IMR-90 (cell line): ENCODE measurements at regions not wholly inside any gene's neighbourhood (a gene's known extent, or its start where the extent isn't known, plus 50 kb on each side); places are given as distances from the start of the nearest gene placed in this dataset.

Experiments used
- ATAC-seq: fragments of 200-7000 bp; cut with Tn5 transposase; 2 replicates; pipeline ENCODE4 v1.9.1; 2020; ENCODE audit warnings: low read depth, mild to moderate bottlenecking, moderate library complexity
- BruUV-seq: library from RNA; stranded (reverse); fragments of 400-500 nt; replicated peaks from 2 replicates; lab custom pipeline; 2021; lab: Mats Ljungman, UMichigan
- CTCF ChIA-PET: fragments of 300-600 bp; formaldehyde crosslinking; extraction: SDS; loops from one replicate; lab custom pipeline; 2021; ENCODE audit warnings: antibody characterized with exemption; lab: Yijun Ruan, JAX
- POLR2A ChIA-PET: fragments of 300-600 bp; sonication (Branson Sonifier 250); formaldehyde crosslinking; loops from one replicate; lab custom pipeline; 2022; ENCODE audit warnings: antibody characterized with exemption; ENCODE audit not compliant: unreplicated experiment; lab: Charles Lee
- DNase-seq: peaks from one replicate; pipeline ENCODE4 v3.0.0; 2013
- H2AFZ ChIP-seq: replicated peaks from 2 replicates; pipeline ENCODE3; 2013; ENCODE audit warnings: low read length, mild to moderate bottlenecking; ENCODE audit not compliant: poor library complexity
- H2AK5ac ChIP-seq: 2 replicates; pipeline ENCODE4 v1.6.1; 2013; ENCODE audit warnings: low read depth, low read length, inconsistent platforms
- H2AK9ac ChIP-seq: replicated peaks from 2 replicates; pipeline ENCODE3; 2013; ENCODE audit warnings: mild to moderate bottlenecking, low read depth, low read length, moderate library complexity; ENCODE audit not compliant: poor library complexity
- H2BK120ac ChIP-seq: 2 replicates; pipeline ENCODE4 v1.6.1; 2013; ENCODE audit warnings: low read depth, low read length, inconsistent platforms
- H2BK15ac ChIP-seq: 3 replicates; pipeline ENCODE4 v1.6.1; 2013; ENCODE audit warnings: low read depth, low read length, inconsistent platforms
- H2BK20ac ChIP-seq: 2 replicates; pipeline ENCODE4 v1.6.1; 2013; ENCODE audit warnings: low read depth, mild to moderate bottlenecking, inconsistent platforms, low read length, moderate library complexity
- H2BK5ac ChIP-seq: 2 replicates; pipeline ENCODE4 v1.6.1; 2013; ENCODE audit warnings: mild to moderate bottlenecking, low read depth, low read length, inconsistent platforms; ENCODE audit not compliant: poor library complexity, severe bottlenecking
- H3K14ac ChIP-seq: replicated peaks from 2 replicates; pipeline ENCODE4 v1.6.1; 2013; ENCODE audit warnings: low read depth, low read length, inconsistent platforms
- H3K18ac ChIP-seq: 2 replicates; pipeline ENCODE4 v1.6.1; 2013; ENCODE audit warnings: low read depth, low read length, control low read depth
- H3K23ac ChIP-seq: 2 replicates; pipeline ENCODE4 v1.6.1; 2013; ENCODE audit warnings: low read depth, low read length, inconsistent platforms
- H3K27ac ChIP-seq: 2 replicates; pipeline ENCODE4 v1.5.1; 2013; ENCODE audit warnings: mild to moderate bottlenecking, control low read depth, low read length; ENCODE audit not compliant: insufficient read depth
- H3K27me3 ChIP-seq: 2 replicates; pipeline ENCODE4 v1.6.1; 2013; ENCODE audit warnings: low read length; ENCODE audit not compliant: control insufficient read depth, insufficient read depth
- H3K36me3 ChIP-seq: 2 replicates; pipeline ENCODE4 v1.6.1; 2013; ENCODE audit warnings: low read length, mixed read lengths; ENCODE audit not compliant: control insufficient read depth, insufficient read depth
- H3K4ac ChIP-seq: 2 replicates; pipeline ENCODE4 v1.6.1; 2013; ENCODE audit warnings: low read depth, low read length, inconsistent platforms
- H3K4me1 ChIP-seq: 2 replicates; pipeline ENCODE4 v1.6.1; 2013; ENCODE audit warnings: low read length, mixed read lengths; ENCODE audit not compliant: control insufficient read depth, insufficient read depth
- H3K4me2 ChIP-seq: 2 replicates; pipeline ENCODE4 v1.6.1; 2013; ENCODE audit warnings: low read depth, mild to moderate bottlenecking, control low read depth, low read length, moderate library complexity
- H3K4me3 ChIP-seq: 2 replicates; pipeline ENCODE4 v1.5.1; 2013; ENCODE audit warnings: low read depth, mild to moderate bottlenecking, control low read depth, low read length, moderate library complexity; ENCODE audit not compliant: insufficient read depth
- H3K56ac ChIP-seq: 2 replicates; pipeline ENCODE4 v1.6.1; 2013; ENCODE audit warnings: low read length, inconsistent platforms; ENCODE audit not compliant: insufficient read depth; ENCODE audit errors: extremely low read depth
- H3K79me1 ChIP-seq, 2 experiments: 2 replicates each; pipeline ENCODE4 v1.6.1; 2013; ENCODE audit warnings: low read length in 2 of 2, inconsistent platforms in 1 of 2, low read depth in 1 of 2
- H3K9ac ChIP-seq: 2 replicates; pipeline ENCODE4 v1.6.1; 2013; ENCODE audit warnings: low read depth, low read length, control low read depth
- H3K9me1 ChIP-seq: 2 replicates; pipeline ENCODE4 v1.6.1; 2013; ENCODE audit warnings: low read length, inconsistent platforms; ENCODE audit not compliant: insufficient read depth
- H3K9me3 ChIP-seq: 2 replicates; pipeline ENCODE4 v1.6.1; 2013; ENCODE audit warnings: low read length; ENCODE audit not compliant: control insufficient read depth, insufficient read depth
- H4K20me1 ChIP-seq: 2 replicates; pipeline ENCODE4 v1.6.1; 2013; ENCODE audit warnings: low read length, inconsistent platforms; ENCODE audit not compliant: insufficient read depth
- H4K5ac ChIP-seq: 2 replicates; pipeline ENCODE4 v1.6.1; 2013; ENCODE audit warnings: mild to moderate bottlenecking, low read depth, low read length, control low read depth
- H4K8ac ChIP-seq, 2 experiments: 2 replicates each; pipeline ENCODE4 v1.6.1; 2013; ENCODE audit warnings: low read depth in 2 of 2, low read length in 2 of 2, control low read depth in 1 of 2, inconsistent platforms in 1 of 2
- H4K91ac ChIP-seq: 2 replicates; pipeline ENCODE4 v1.6.1; 2013; ENCODE audit warnings: low read depth, low read length, inconsistent platforms; ENCODE audit not compliant: insufficient read depth
- BHLHE40 ChIP-seq: fragments of 150-350 bp; IDR thresholded peaks from 2 replicates; pipeline ENCODE4 v1.6.1; 2016; ENCODE audit warnings: mild to moderate bottlenecking, low read depth, low read length
- CEBPB ChIP-seq: IDR thresholded peaks from 2 replicates; pipeline ENCODE4 v1.6.1; 2012; ENCODE audit warnings: low read depth, low read length, improper control_type of control experiment
- CHD1 ChIP-seq: IDR thresholded peaks from 2 replicates; pipeline ENCODE4 v1.6.1; 2012; ENCODE audit warnings: low read depth, low read length, improper control_type of control experiment
- FOS ChIP-seq: fragments of 150-350 bp; IDR thresholded peaks from 2 replicates; pipeline ENCODE4 v1.6.1; 2016; ENCODE audit warnings: low read depth, low read length
- MAFK ChIP-seq: IDR thresholded peaks from 2 replicates; pipeline ENCODE4 v1.6.1; 2012; ENCODE audit warnings: low read depth, low read length, improper control_type of control experiment
- MAZ ChIP-seq: IDR thresholded peaks from 2 replicates; pipeline ENCODE4 v1.6.1; 2012; ENCODE audit warnings: low read depth, mild to moderate bottlenecking, low read length, improper control_type of control experiment, moderate library complexity, borderline replicate concordance
- MXI1 ChIP-seq: IDR thresholded peaks from 2 replicates; pipeline ENCODE4 v1.6.1; 2012; ENCODE audit warnings: low read depth, mild to moderate bottlenecking, low read length, moderate library complexity, borderline replicate concordance
- NFE2L2 ChIP-seq: fragments of 150-350 bp; IDR thresholded peaks from 2 replicates; pipeline ENCODE4 v1.6.1; 2016; ENCODE audit warnings: low read depth, mild to moderate bottlenecking, low read length
- POLR2A ChIP-seq: IDR thresholded peaks from 2 replicates; pipeline ENCODE4 v1.6.1; 2012; ENCODE audit warnings: mild to moderate bottlenecking, low read depth, low read length
- RAD21 ChIP-seq: IDR thresholded peaks from 2 replicates; pipeline ENCODE4 v1.6.1; 2012; ENCODE audit warnings: low read length, improper control_type of control experiment
- RCOR1 ChIP-seq: IDR thresholded peaks from 2 replicates; pipeline ENCODE4 v1.6.1; 2012; ENCODE audit warnings: mild to moderate bottlenecking, low read length, improper control_type of control experiment; ENCODE audit not compliant: insufficient replicate concordance
- RFX5 ChIP-seq: IDR thresholded peaks from 2 replicates; pipeline ENCODE4 v1.8.0; 2012; ENCODE audit warnings: low read depth, mild to moderate bottlenecking, low read length, moderate library complexity
- SMC3 ChIP-seq: fragments of 150-350 bp; IDR thresholded peaks from 2 replicates; pipeline ENCODE4 v1.6.1; 2016; ENCODE audit warnings: low read depth, mild to moderate bottlenecking, antibody characterized with exemption, low read length, moderate library complexity
- WGBS, 2 experiments: methylation state at CpG; one replicate each; pipeline versions ENCODE4 v1.1.5 to v1.1.7; 2013; ENCODE audit warnings: missing lambda C conversion rate in 2 of 2; ENCODE audit not compliant: insufficient read length in 1 of 2; ENCODE audit errors: extremely low coverage in 2 of 2; 5-methylcytosine and 5-hydroxymethylcytosine counted together
- dilution Hi-C: fragments of 300-500 bp; cut with HindIII; formaldehyde crosslinking; loops from one replicate; pipeline ENCODE4 v1.14.3; 2018; ENCODE audit warnings: low sequenced_read_pairs; ENCODE audit not compliant: unreplicated experiment
- in situ Hi-C: fragments of 300-500 bp; cut with MboI; formaldehyde crosslinking; loops from 3 replicates; pipeline ENCODE4 v1.14.3; 2019; ENCODE audit warnings: low sequenced_read_pairs, inconsistent platforms, mixed read lengths
- intact Hi-C: fragments of 100-400 bp; cut with micrococcal nuclease; formaldehyde crosslinking; loops from 2 replicates; pipeline ENCODE4 v1.10.0; 2022
- TF ChIP-seq, protein P1 (sequence below): fragments of 150-350 bp; IDR thresholded peaks from 2 replicates; pipeline ENCODE4 v1.6.1; 2016; ENCODE audit warnings: low read depth, mild to moderate bottlenecking, low read length, moderate library complexity, borderline replicate concordance
- TF ChIP-seq, protein P2 (sequence below): conservative IDR thresholded peaks from 2 replicates; pipeline ENCODE4 v1.5.1; 2012; ENCODE audit warnings: mild to moderate bottlenecking, low read depth, low read length, improper control_type of control experiment
- TF ChIP-seq, protein P3 (sequence below): fragments of 150-350 bp; IDR thresholded peaks from 2 replicates; pipeline ENCODE4 v1.6.1; 2017; ENCODE audit warnings: mild to moderate bottlenecking, antibody characterized with exemption, low read length, low read depth

DNA sequence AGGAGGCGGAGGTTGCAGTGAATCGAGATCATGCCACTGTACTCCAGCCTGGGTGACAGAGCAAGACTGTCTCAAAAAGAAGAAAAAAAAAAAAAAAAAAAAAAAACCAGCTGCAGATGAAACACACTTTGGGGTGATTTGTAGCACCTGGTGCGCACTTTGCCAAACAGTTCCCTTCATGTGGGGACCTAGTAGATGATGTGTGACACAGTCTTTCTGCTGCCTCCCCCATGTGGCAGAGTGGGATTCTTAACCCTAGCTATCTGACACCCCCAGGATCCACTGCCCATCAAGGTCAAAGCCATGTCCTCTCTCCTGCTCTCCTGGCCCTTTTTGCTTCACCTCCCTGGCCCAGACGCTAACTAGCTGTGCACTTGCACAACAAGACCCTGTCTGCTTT, 52.1 kb upstream of the PDZD8 start:
- Histone ChIP-seq H3K27ac (no peak overlapping the region), H3K9me3 (no peaks in the 10 kb centered on the region), H4K20me1 (no peaks in the 10 kb centered on the region), H2AFZ (no peak overlapping the region), H2AK5ac (no peak overlapping the region), H3K79me1 (no peaks in the 10 kb centered on the region), H3K4me2 (no peak overlapping the region), H3K4me3 (no peak overlapping the region), H3K27me3 (no peaks in the 10 kb centered on the region), H2BK20ac (no peak overlapping the region), H2BK120ac (no peak overlapping the region), H2BK15ac (no peak overlapping the region), H3K9me1 (no peaks in the 10 kb centered on the region), H4K5ac (no peak overlapping the region), H3K14ac (no peak overlapping the region), H3K4ac (no peak overlapping the region), H3K23ac (no peak overlapping the region), H3K4me1 (no peaks in the 10 kb centered on the region), H2BK5ac (no peak overlapping the region), H4K91ac (no peak overlapping the region), H3K9ac (no peak overlapping the region), H3K36me3 (no peaks in the 10 kb centered on the region), H2AK9ac (no peak overlapping the region), H4K8ac (no peak overlapping the region), H3K56ac (no peak overlapping the region), H3K18ac (no peak overlapping the region)
- in situ Hi-C loops, result no loop called here
- TF ChIP-seq MXI1 (no peak), RFX5 (no peak), BHLHE40 (no peak), NFE2L2 (no peak), CEBPB (no peak), FOS (no peak), MAZ (no peak), CHD1 (no peak), RAD21 (no peak), RCOR1 (no peak), POLR2A (no peak), MAFK (no peak), SMC3 (no peak)
- TF ChIP-seq, protein P1, sequence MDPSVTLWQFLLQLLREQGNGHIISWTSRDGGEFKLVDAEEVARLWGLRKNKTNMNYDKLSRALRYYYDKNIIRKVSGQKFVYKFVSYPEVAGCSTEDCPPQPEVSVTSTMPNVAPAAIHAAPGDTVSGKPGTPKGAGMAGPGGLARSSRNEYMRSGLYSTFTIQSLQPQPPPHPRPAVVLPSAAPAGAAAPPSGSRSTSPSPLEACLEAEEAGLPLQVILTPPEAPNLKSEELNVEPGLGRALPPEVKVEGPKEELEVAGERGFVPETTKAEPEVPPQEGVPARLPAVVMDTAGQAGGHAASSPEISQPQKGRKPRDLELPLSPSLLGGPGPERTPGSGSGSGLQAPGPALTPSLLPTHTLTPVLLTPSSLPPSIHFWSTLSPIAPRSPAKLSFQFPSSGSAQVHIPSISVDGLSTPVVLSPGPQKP, result no peak
- TF ChIP-seq, protein P2, sequence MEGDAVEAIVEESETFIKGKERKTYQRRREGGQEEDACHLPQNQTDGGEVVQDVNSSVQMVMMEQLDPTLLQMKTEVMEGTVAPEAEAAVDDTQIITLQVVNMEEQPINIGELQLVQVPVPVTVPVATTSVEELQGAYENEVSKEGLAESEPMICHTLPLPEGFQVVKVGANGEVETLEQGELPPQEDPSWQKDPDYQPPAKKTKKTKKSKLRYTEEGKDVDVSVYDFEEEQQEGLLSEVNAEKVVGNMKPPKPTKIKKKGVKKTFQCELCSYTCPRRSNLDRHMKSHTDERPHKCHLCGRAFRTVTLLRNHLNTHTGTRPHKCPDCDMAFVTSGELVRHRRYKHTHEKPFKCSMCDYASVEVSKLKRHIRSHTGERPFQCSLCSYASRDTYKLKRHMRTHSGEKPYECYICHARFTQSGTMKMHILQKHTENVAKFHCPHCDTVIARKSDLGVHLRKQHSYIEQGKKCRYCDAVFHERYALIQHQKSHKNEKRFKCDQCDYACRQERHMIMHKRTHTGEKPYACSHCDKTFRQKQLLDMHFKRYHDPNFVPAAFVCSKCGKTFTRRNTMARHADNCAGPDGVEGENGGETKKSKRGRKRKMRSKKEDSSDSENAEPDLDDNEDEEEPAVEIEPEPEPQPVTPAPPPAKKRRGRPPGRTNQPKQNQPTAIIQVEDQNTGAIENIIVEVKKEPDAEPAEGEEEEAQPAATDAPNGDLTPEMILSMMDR, result no peak
- TF ChIP-seq, protein P3, sequence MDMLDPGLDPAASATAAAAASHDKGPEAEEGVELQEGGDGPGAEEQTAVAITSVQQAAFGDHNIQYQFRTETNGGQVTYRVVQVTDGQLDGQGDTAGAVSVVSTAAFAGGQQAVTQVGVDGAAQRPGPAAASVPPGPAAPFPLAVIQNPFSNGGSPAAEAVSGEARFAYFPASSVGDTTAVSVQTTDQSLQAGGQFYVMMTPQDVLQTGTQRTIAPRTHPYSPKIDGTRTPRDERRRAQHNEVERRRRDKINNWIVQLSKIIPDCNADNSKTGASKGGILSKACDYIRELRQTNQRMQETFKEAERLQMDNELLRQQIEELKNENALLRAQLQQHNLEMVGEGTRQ, result no peak
- intact Hi-C loops, result no loop called here
- DNase-seq, result no peak
- ChIA-PET POLR2A (no interaction called here), CTCF (interaction anchor here (1.0 kb wide), 2 partner anchors 15 to 16 kb away, joined by 3 read pairs; no protein-coding TSS in a partner anchor)
- ATAC-seq, result no peak
- WGBS, 2 experiments, result 70% methylated on average over 2 of the region's 4 CpGs; no CpG with 5 or more reads in 1 of the 2 experiments
- dilution Hi-C loops, result no loop called here
- BruUV-seq, result no TSS peak
